ENCODE measurements at regions not wholly inside any gene's neighbourhood (a gene's known extent, or its start where the extent isn't known, plus 50 kb on each side); places are given as distances from the start of the nearest gene placed in this dataset.

GRCh38 chr12:102593134-102593533, 112.8 kb upstream of the IGF1 start:
- TF ChIP-seq POLR2A (IDR thresholded peaks at IDR 0.05; ENCODE audit: low read depth, low read length): no peak
- no peak for TF ChIP-seq POLR2AphosphoS5 (IDR thresholded peaks at IDR 0.05; ENCODE audit: low read depth, low read length)

All from GM12891 (cell line).